Stimulated activated CD8-positive, alpha-beta memory T cell treated with anti-CD3 and anti-CD28 coated beads, Interleukin-2, amount 100 ng/mL, for 1 hour (primary cell): ENCODE measurements at regions not wholly inside any gene's neighbourhood (a gene's known extent, or its start where the extent isn't known, plus 50 kb on each side); places are given as distances from the start of the nearest gene placed in this dataset.

Experiments used
- DNase-seq, 2 donors: peaks; one replicate each; pipeline ENCODE4 v3.0.0-alpha.2; 2020; ENCODE audit warnings: low read depth in 2 of 2

GRCh38 chr2:161104054-161104553 lies 56.1 kb upstream of the TANK start:
- DNase-seq = no peak

- no peak for DNase-seq
Measured at GRCh38 chr2:161107265-161107664, 53.0 kb upstream of the TANK start.
